Colonic mucosa (tissue), 4 donors: ENCODE measurements at regions not wholly inside any gene's neighbourhood (a gene's known extent, or its start where the extent isn't known, plus 50 kb on each side); places are given as distances from the start of the nearest gene placed in this dataset.
"Not testable (repeated sequence)": the region's sequence is repeated elsewhere in the genome, so short reads cannot be mapped to it uniquely, and the experiment has no call there.

ENCODE experiments used
- DNase-seq: peaks from one replicate; pipeline ENCODE4 v3.0.0-alpha.2; 2020
- H3K27ac ChIP-seq: fragments of 200-600 bp; one replicate; pipeline ENCODE4 v1.8.0; 2021
- H3K27me3 ChIP-seq: fragments of 200-600 bp; one replicate; pipeline ENCODE4 v1.8.0; 2021
- H3K36me3 ChIP-seq: fragments of 200-600 bp; one replicate; pipeline ENCODE4 v1.8.0; 2021
- H3K4me1 ChIP-seq: fragments of 200-600 bp; one replicate; pipeline ENCODE4 v1.8.0; 2021; ENCODE audit warnings: mild to moderate bottlenecking
- H3K4me3 ChIP-seq: fragments of 200-600 bp; one replicate; pipeline ENCODE4 v1.8.0; 2021
- H3K9ac ChIP-seq, 2 donors: one replicate each; pipeline ENCODE4 v1.7.0; 2013; ENCODE audit warnings: control low read depth in 2 of 2, low read depth in 2 of 2, low read length in 2 of 2
- H3K9me3 ChIP-seq: fragments of 200-600 bp; one replicate; pipeline ENCODE4 v1.8.0; 2021
- intact Hi-C: fragments of 100-400 bp; cut with DNase I; formaldehyde crosslinking; loops from one replicate; pipeline ENCODE4 v1.14.1; 2022
- TF ChIP-seq, protein P1 (sequence below): fragments of 200-600 bp; IDR thresholded peaks from one replicate; pipeline ENCODE4 v1.8.0; 2022; ENCODE audit warnings: antibody characterized with exemption, mild to moderate bottlenecking
- donor health status: healthy.
- donor health status: DM: no; HTN: no; CAD: no.
- donor health status: DM: no; HTN: no; CAD: no.

DNA sequence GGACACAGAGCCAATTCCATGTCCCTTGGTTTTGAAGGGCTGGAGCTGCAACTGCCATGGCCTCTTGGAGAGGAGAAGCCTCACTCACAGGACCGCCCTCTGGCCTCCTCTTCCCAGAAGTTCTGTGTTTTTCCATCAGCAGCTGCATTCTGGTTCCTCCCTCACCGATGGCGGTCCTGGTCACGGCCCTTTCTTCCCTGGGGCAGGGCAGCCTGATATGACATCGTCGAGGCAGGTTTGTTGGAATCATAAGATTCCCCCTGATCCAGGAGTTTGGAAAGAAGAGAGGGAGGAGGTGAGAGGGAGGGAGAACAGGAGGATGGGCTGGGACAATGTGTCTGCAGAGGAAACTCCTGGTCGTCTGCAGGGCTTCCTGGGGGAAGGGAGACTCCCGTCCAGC lies 82.7 kb upstream of the PDZD8 start:
- Histone ChIP-seq H3K36me3 (no peaks in the 10 kb centered on the region), H3K27me3 (no peaks in the 10 kb centered on the region), H3K4me1 (no peaks in the 10 kb centered on the region), H3K9ac (no peak overlapping the region), H3K9me3 (no peaks in the 10 kb centered on the region), H3K4me3 (no peak overlapping the region), H3K27ac (no peak overlapping the region)
- intact Hi-C loops = no loop called here
- TF ChIP-seq, protein P1, sequence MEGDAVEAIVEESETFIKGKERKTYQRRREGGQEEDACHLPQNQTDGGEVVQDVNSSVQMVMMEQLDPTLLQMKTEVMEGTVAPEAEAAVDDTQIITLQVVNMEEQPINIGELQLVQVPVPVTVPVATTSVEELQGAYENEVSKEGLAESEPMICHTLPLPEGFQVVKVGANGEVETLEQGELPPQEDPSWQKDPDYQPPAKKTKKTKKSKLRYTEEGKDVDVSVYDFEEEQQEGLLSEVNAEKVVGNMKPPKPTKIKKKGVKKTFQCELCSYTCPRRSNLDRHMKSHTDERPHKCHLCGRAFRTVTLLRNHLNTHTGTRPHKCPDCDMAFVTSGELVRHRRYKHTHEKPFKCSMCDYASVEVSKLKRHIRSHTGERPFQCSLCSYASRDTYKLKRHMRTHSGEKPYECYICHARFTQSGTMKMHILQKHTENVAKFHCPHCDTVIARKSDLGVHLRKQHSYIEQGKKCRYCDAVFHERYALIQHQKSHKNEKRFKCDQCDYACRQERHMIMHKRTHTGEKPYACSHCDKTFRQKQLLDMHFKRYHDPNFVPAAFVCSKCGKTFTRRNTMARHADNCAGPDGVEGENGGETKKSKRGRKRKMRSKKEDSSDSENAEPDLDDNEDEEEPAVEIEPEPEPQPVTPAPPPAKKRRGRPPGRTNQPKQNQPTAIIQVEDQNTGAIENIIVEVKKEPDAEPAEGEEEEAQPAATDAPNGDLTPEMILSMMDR = no peak
- no peak for DNase-seq

- Histone ChIP-seq H3K9ac (no peak overlapping the region), H3K27ac (no peak overlapping the region)
- intact Hi-C loops = no loop called here
These were observed 82.0 kb upstream of the PDZD8 start for GRCh38 chr10:117457071-117457810.

DNA sequence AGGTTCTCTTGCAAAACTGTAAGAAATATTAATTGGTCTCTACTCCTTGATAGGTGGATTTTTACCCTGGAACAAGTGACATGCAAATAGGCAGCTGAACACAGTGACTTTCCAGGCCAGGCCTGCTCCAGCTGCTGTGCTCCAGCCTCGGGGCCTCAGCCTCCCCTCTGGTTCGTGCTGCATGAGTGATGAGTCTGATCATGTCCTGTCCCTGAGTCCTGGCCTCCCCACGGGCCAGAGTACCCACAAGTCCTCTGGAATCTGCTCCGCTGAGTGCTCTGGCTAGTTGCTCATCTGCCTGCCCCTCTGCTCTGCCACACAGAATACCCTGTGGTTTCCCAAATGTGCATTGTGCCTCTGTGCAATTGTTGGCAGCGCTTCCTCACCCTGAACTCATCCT lies 80.1 kb upstream of the PDZD8 start:
- Histone ChIP-seq H3K27me3 (no peaks in the 10 kb centered on the region), H3K4me1 (no peaks in the 10 kb centered on the region), H3K9ac (no peak overlapping the region), H3K36me3 (no peaks in the 10 kb centered on the region), H3K27ac (no peak overlapping the region), H3K4me3 (no peak overlapping the region), H3K9me3 (no peaks in the 10 kb centered on the region)
- no peak for DNase-seq
- TF ChIP-seq, protein P1 = no peak
- intact Hi-C loops = no loop called here

More at GRCh38 chr10:117457071-117457810, 82.0 kb upstream of the PDZD8 start:
- no peaks in the 10 kb centered on the region for H3K9me3 ChIP-seq
- DNase-seq = no peak
- H3K4me1 ChIP-seq = no peaks in the 10 kb centered on the region
- H3K27me3 ChIP-seq = no peaks in the 10 kb centered on the region
- TF ChIP-seq, protein P1 = no peak
- H3K36me3 ChIP-seq = no peaks in the 10 kb centered on the region
- H3K4me3 ChIP-seq = no peak overlapping the region

GRCh38 chr10:117454502-117454901 lies 79.3 kb upstream of the PDZD8 start:
- Histone ChIP-seq H3K4me1 (no peaks in the 10 kb centered on the region), H3K4me3 (no peak overlapping the region), H3K9me3 (no peaks in the 10 kb centered on the region), H3K36me3 (no peaks in the 10 kb centered on the region), H3K27me3 (no peaks in the 10 kb centered on the region), H3K9ac (no peak overlapping the region), H3K27ac (no peak overlapping the region)
- DNase-seq = no peak
- TF ChIP-seq, protein P1 = no peak
- intact Hi-C loops = no loop called here

DNA sequence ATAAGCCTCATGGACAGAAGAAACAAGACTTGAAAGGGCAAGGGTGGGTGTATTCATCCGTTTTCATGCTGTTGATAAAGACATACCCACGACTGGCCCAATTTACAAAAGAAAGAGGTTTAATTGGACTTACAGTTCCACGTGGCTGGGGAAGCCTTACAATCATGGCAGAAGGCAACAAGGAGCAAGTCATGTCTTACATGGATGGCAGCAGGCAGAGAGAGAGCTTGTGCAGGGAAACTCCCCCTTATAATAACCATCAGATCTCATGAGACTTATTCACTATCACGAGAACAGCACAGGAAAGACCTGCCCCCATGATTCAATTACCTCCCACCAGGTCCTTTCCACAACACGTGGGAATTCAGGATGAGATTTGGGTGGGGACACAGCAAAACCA lies 78.2 kb upstream of the PDZD8 start:
- H3K4me3 ChIP-seq, H3K9ac ChIP-seq, H3K4me1 ChIP-seq, H3K9me3 ChIP-seq, H3K27ac ChIP-seq, H3K36me3 ChIP-seq, DNase-seq, intact Hi-C loops, H3K27me3 ChIP-seq: not testable (repeated sequence)

GRCh38 chr10:117450940-117451339 lies 75.7 kb upstream of the PDZD8 start:
- Histone ChIP-seq H3K9me3 (no peaks in the 10 kb centered on the region), H3K27ac (no peak overlapping the region), H3K9ac (no peak overlapping the region), H3K4me1 (no peaks in the 10 kb centered on the region), H3K27me3 (no peaks in the 10 kb centered on the region), H3K36me3 (no peaks in the 10 kb centered on the region), H3K4me3 (no peak overlapping the region)
- intact Hi-C loops = no loop called here
- TF ChIP-seq, protein P1 = no peak
- no peak for DNase-seq
